ENCODE measurements at regions not wholly inside any gene's neighbourhood (a gene's known extent, or its start where the extent isn't known, plus 50 kb on each side); places are given as distances from the start of the nearest gene placed in this dataset.
A peak's percentile ranks its signal among the peaks of the same experiment; 100 is the strongest.

DNA sequence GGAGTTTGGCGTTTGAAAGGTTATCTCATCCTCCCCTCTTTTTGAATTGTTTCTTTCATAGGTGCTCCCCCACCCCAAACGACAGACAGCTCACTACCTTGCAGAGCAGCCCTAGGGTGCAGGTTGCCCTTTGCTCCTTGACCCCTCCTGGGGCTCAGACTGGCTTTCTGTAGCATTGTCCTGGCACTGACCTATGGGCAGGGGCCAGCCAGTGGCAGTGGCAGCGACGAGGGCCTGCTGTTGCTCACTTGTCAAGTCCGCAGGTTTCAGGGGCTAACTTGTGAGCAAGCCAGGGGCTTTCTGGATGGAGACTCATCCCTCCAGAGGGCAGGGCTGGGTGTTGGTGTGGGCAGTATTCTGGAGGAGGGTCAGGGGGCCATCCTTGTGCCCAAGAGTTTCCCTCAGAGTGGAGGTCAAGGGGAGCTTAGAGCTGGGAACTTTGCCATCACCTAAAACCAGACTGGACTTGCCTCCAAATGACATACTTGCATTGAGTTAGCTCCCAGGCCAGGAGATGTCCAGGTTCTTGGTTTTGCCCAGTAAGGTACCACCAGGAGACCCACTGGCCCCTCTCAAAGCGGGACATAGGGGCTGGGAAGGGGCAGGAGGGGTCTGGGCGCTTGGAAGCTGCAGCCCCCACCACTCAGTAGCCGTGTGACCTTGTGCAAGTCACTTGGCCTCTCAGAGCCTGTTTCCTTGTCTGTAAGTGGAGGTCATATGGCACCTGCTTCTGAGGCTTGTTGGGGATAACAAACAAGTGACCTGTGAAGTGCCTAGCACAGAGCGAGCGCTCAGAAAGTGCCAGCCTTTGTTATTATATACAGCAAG is 53.5 kb upstream of the CDKN2AIPNL start:
- peak overlapping the region; percentile 94 for H3K27ac ChIP-seq
- intact Hi-C loops (cut with DNase I; ENCODE audit: low total_unique reads) = loop anchor here (5.0 kb wide), 1 partner anchor 53 kb away; the partner anchor contains the start of gene CDKN2AIPNL
- no peak for TF ChIP-seq CTCF (IDR thresholded peaks at IDR 0.05)
- H3K36me3 ChIP-seq = no peaks in the 10 kb centered on the region
- no peaks in the 10 kb centered on the region for H3K9me3 ChIP-seq
- peak overlapping the region; percentile 52 to 61 for H3K4me3 ChIP-seq
- H3K27me3 ChIP-seq = no peaks in the 10 kb centered on the region
- DNase-seq = peak in 1 of 2 donors; percentile 68
- H3K4me1 ChIP-seq = peaks cover 0 to 27% (median 23%) of the 10 kb centered on the region in 4 donors

GRCh38 chr5:134463991-134464760 is 52.5 kb upstream of the CDKN2AIPNL start:
- no peak overlapping the region for H3K4me3 ChIP-seq
- intact Hi-C loops (cut with DNase I; ENCODE audit: low total_unique reads) = no loop called here
- no peak for TF ChIP-seq CTCF (IDR thresholded peaks at IDR 0.05)

DNA sequence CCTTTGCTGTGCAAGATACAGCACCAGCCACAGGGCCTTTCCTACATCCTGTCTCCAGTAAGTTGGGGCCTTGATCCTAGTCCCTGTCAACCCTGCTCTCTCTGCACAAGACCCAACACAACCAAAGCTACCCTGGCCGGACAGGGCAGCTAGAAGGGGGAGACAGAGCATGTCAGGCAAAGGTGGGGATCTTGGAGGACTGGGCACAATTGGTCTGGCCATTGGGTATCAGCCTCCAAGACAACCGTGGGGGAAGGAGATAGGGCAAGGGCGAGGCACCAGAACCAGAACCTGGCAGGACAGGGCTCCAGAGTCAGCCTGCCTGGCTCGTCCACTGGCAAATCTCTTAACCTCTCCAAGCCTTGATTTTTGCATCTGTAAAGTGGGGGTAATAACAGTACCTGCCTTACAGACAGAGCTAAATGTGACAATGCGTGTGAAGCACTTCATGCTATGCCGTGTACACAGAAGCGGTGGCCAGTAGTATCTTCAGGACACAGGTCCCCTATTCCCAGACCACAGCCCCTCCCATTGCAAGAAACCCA is 51.6 kb upstream of the CDKN2AIPNL start:
- no peak overlapping the region for H3K4me3 ChIP-seq
- intact Hi-C loops (cut with DNase I; ENCODE audit: low total_unique reads) = no loop called here
- H3K9me3 ChIP-seq = no peaks in the 10 kb centered on the region
- no peak for TF ChIP-seq CTCF (IDR thresholded peaks at IDR 0.05)
- H3K4me1 ChIP-seq = peaks cover 0 to 41% (median 27%) of the 10 kb centered on the region in 4 donors
- no peaks in the 10 kb centered on the region for H3K36me3 ChIP-seq
- H3K27ac ChIP-seq = no peak overlapping the region
- peak in 1 of 2 donors; percentile 44 for DNase-seq
- H3K27me3 ChIP-seq = no peaks in the 10 kb centered on the region

More at GRCh38 chr5:134463991-134464760, 52.5 kb upstream of the CDKN2AIPNL start:
- H3K4me1 ChIP-seq = peaks cover 0 to 32% (median 23%) of the 10 kb centered on the region in 4 donors
- H3K9me3 ChIP-seq = no peaks in the 10 kb centered on the region
- H3K27me3 ChIP-seq = no peaks in the 10 kb centered on the region
- peak overlapping the region in 1 of 2 donors; percentile 94 for H3K27ac ChIP-seq
- H3K36me3 ChIP-seq = no peaks in the 10 kb centered on the region
- DNase-seq = peak in 1 of 2 donors; percentile 47

- peak in 1 of 2 donors; percentile 46 for DNase-seq
- no peaks in the 10 kb centered on the region for H3K36me3 ChIP-seq
- peaks cover 0 to 43% (median 30%) of the 10 kb centered on the region in 4 donors for H3K4me1 ChIP-seq
- H3K27me3 ChIP-seq = no peaks in the 10 kb centered on the region
- H3K27ac ChIP-seq = no peak overlapping the region
- H3K9me3 ChIP-seq = no peaks in the 10 kb centered on the region
- H3K4me3 ChIP-seq = no peak overlapping the region
- intact Hi-C loops (cut with DNase I; ENCODE audit: low total_unique reads) = no loop called here
- no peak for TF ChIP-seq CTCF (IDR thresholded peaks at IDR 0.05)
Measured at GRCh38 chr5:134462761-134463160, 51.1 kb upstream of the CDKN2AIPNL start.

DNA sequence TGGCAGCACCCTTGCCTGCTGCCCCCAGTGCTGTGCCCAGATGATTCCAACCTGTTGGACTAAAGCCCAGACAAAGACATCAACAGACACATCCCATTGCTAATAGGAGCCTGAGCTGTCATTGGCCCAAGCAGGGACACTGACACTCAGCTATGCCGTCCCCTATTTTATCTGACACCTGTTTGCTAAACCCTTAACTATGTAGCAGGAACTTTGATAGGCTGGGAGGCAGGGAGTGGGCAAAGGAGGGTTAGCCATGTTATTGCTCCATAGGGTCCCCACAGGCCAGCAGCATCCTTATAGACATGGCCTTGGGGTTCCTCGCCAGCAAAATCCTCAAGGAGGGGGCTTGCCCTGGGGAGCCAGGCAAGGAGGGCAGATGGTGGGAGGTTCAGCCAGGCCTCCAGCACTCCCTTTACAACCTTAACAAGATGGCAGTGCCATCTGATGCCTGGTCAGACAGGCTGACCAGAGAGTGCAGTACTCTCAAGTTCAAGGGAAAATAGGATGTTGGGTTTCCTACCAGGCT is 50.4 kb upstream of the CDKN2AIPNL start:
- H3K27ac ChIP-seq = no peak overlapping the region
- H3K4me1 ChIP-seq = peaks cover 0 to 37% (median 25%) of the 10 kb centered on the region in 4 donors
- no peaks in the 10 kb centered on the region for H3K9me3 ChIP-seq
- intact Hi-C loops (cut with DNase I; ENCODE audit: low total_unique reads) = no loop called here
- no peaks in the 10 kb centered on the region for H3K27me3 ChIP-seq
- peak in 1 of 2 donors; percentile 55 for DNase-seq
- no peak overlapping the region for H3K4me3 ChIP-seq
- H3K36me3 ChIP-seq = no peaks in the 10 kb centered on the region
- TF ChIP-seq CTCF (IDR thresholded peaks at IDR 0.05) = no peak

Data from tibial artery (tissue), 4 donors.